ENCODE measurements at regions not wholly inside any gene's neighbourhood (a gene's known extent, or its start where the extent isn't known, plus 50 kb on each side); places are given as distances from the start of the nearest gene placed in this dataset.

DNA sequence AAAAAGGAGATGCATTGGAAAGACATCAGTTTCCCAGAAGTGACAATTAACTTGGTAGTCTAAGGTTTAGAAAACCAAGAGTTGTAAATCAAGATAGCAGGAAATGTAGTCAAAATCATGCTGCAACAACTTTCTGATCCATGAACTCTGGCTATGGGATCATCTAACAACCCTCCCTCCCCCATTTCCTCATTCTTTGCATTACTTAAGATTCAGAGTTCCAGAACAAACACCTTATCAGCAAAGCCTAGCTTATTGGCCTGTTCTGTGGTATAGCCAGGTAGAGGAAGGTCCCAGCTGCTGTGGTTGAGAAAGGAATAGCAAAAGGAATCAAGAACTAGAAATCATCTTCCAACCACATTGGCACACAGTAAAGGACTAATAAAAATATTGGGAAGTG, 651.1 kb downstream of the METTL15 start:
- TF ChIP-seq, protein P1, sequence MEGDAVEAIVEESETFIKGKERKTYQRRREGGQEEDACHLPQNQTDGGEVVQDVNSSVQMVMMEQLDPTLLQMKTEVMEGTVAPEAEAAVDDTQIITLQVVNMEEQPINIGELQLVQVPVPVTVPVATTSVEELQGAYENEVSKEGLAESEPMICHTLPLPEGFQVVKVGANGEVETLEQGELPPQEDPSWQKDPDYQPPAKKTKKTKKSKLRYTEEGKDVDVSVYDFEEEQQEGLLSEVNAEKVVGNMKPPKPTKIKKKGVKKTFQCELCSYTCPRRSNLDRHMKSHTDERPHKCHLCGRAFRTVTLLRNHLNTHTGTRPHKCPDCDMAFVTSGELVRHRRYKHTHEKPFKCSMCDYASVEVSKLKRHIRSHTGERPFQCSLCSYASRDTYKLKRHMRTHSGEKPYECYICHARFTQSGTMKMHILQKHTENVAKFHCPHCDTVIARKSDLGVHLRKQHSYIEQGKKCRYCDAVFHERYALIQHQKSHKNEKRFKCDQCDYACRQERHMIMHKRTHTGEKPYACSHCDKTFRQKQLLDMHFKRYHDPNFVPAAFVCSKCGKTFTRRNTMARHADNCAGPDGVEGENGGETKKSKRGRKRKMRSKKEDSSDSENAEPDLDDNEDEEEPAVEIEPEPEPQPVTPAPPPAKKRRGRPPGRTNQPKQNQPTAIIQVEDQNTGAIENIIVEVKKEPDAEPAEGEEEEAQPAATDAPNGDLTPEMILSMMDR (IDR thresholded peaks at IDR 0.05; ENCODE audit: insufficient read depth, low read length, poor library complexity, severe bottlenecking) = no peak
- Histone ChIP-seq H3K4me3 (replicated peaks; ENCODE audit: low read depth, low read length) (no peak overlapping the region), H3K36me3 (ENCODE audit: control insufficient read depth, insufficient read depth, low read length) (no peaks in the 10 kb centered on the region), H3K27me3 (replicated peaks; ENCODE audit: control insufficient read depth, insufficient read depth, low read length) (no peaks in the 10 kb centered on the region)
- DNase-seq (ENCODE audit: extremely low read depth, insufficient read length) = no peak

DNA sequence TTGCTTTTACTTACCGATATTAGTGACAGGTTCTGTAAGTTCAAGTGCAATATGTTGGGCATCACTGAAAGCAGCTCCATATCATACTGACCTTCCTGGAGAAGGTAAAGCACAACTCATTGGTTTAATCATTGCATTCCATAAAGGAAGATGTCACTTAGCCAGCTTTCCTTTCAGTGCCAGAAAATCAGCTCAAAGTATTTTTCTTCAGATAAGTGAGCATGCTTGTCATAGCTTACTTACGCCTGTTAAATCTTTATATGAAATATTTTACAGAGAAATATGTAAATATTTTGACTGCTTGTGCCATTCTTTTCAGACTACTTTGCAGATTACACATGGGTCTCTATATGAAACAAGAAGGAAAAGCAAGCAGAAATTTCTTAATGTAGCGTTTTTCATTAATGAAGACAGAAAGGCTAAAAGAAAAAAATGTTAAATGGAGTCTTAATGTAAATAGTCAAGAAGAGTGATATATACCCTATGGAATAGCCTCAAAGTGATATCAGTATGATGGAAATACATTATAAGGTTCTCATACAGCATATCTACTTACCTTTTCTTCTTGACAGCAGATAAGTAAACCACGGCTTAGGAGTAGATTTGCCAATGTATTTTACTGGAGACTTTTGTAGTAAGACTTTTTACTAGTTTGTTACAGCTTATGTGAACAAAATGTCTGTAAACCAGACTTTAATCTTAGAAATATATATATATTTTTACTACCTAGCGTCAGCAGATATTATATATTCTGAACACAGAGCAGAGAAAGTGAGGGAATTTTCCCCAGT, 649.7 kb downstream of the METTL15 start:
- TF ChIP-seq, protein P1 (IDR thresholded peaks at IDR 0.05; ENCODE audit: insufficient read depth, low read length, poor library complexity, severe bottlenecking) = no peak
- Histone ChIP-seq H3K36me3 (ENCODE audit: control insufficient read depth, insufficient read depth, low read length) (no peaks in the 10 kb centered on the region), H3K4me3 (replicated peaks; ENCODE audit: low read depth, low read length) (no peak overlapping the region), H3K27me3 (replicated peaks; ENCODE audit: control insufficient read depth, insufficient read depth, low read length) (no peaks in the 10 kb centered on the region)
- DNase-seq (ENCODE audit: extremely low read depth, insufficient read length) = no peak

DNA sequence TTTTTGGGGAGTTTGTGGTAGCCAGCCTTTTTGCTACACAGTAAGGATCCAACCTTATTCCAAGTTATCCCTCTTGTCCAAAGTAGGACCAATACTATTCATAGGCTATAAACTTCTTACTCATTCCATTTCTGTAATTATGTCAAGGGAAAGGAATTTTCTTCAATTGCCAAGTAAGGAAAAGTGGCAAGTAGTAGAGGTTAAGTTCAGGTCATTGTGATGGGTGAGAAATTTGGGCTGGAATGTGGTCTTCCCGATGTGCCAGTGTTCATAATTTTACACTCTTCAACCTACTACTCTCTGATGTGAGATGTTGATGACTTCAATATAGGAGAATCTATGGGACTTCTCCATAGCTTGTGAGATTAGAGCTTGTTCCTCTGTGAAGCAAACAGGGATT, 648.8 kb downstream of the METTL15 start:
- Histone ChIP-seq H3K4me3 (replicated peaks; ENCODE audit: low read depth, low read length) (no peak overlapping the region), H3K36me3 (ENCODE audit: control insufficient read depth, insufficient read depth, low read length) (no peaks in the 10 kb centered on the region), H3K27me3 (replicated peaks; ENCODE audit: control insufficient read depth, insufficient read depth, low read length) (no peaks in the 10 kb centered on the region)
- TF ChIP-seq, protein P1 (IDR thresholded peaks at IDR 0.05; ENCODE audit: insufficient read depth, low read length, poor library complexity, severe bottlenecking) = no peak
- no peak for DNase-seq (ENCODE audit: extremely low read depth, insufficient read length)

DNA sequence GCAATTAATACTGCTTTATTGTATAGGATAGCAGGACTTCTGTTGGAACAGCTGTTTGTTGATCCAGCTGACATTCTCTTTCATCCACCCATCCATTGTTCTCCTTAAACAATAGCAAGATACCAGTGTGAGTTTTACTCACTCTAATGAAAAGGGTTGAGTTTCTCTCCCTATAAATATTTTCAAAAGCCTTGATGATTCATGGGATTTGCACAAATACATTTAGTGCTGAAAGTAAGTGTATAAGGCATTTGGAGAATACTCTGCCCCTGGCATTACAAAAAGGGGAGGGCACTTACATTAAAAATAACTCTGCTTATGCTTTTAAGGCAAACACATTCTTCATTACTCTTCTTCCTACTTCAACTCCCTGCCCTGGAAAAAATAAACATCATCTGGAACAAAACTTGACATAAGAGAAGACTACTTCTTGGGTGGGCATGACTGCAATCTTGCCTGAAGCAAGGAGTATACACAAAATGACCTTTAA, 634.9 kb downstream of the METTL15 start:
- Histone ChIP-seq H3K36me3 (ENCODE audit: control insufficient read depth, insufficient read depth, low read length) (no peaks in the 10 kb centered on the region), H3K4me3 (replicated peaks; ENCODE audit: low read depth, low read length) (no peak overlapping the region), H3K27me3 (replicated peaks; ENCODE audit: control insufficient read depth, insufficient read depth, low read length) (no peaks in the 10 kb centered on the region)
- DNase-seq (ENCODE audit: extremely low read depth, insufficient read length) = no peak
- TF ChIP-seq, protein P1 (IDR thresholded peaks at IDR 0.05; ENCODE audit: insufficient read depth, low read length, poor library complexity, severe bottlenecking) = no peak

DNA sequence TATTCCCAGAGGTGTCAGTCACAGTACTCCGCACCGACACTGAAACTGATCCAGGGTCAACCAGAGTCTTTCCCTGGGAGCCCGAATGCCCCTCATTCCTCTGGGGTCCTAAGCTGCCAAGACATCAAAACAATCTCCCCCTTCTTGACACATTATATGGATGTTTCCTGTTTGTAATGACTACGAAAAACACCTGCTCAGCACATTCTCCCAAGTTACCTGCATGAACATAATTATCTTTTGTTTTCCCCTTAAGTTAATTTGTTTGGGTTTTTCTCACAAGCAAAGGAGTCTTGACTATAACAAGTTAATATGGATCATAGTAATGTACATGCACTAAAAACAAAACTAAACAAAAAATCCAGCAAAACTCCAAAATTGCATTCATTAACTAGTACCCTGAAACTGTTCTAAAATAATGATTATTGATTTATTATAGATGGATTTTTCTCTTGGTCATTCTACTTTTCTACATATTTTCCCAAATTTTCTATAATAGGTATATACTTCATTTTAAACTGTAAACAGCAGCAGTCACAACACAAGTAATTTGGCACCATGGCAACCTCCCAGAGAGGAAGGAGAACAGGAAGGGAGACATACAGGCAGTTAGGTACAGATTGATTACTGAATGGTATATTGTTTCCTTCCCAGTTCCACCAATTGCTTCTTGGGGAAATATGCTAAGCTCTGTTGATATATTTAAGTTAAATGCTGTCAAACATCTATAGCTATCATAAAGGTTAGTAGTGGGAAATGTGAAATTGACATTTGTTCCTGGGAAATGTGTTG, 631.5 kb downstream of the METTL15 start:
- Histone ChIP-seq H3K36me3 (ENCODE audit: control insufficient read depth, insufficient read depth, low read length) (no peaks in the 10 kb centered on the region), H3K4me3 (replicated peaks; ENCODE audit: low read depth, low read length) (no peak overlapping the region), H3K27me3 (replicated peaks; ENCODE audit: control insufficient read depth, insufficient read depth, low read length) (no peaks in the 10 kb centered on the region)
- DNase-seq (ENCODE audit: extremely low read depth, insufficient read length) = no peak
- TF ChIP-seq, protein P1 (IDR thresholded peaks at IDR 0.05; ENCODE audit: insufficient read depth, low read length, poor library complexity, severe bottlenecking) = no peak
